IPS-NIHi7 (cell line): ENCODE measurements at regions not wholly inside any gene's neighbourhood (a gene's known extent, or its start where the extent isn't known, plus 50 kb on each side); places are given as distances from the start of the nearest gene placed in this dataset.
"Not testable (repeated sequence)": the region's sequence is repeated elsewhere in the genome, so short reads cannot be mapped to it uniquely, and the experiment has no call there.

Experiments used
- DNase-seq: peaks from one replicate; pipeline ENCODE4 v3.0.0; 2012; ENCODE audit warnings: mixed read lengths; ENCODE audit errors: extremely low spot score

DNA sequence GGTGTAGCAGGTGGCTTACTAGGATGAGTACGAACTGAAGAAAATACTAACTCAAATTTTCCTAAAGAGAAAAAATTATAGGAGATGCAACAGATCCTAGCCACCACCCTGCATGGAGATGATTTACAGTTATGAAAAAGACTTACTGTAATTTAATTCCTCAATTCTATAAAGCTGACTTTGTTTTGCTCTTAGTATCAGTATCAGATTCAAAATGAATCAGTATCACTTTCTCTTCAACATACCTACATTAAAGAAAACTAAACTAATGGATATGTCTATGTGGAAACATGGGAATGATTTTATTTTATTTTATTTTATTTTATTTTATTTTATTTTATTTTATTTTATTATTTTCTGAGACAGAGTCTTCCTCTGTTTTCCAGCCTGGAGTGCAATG lies 525.8 kb downstream of the NLGN4X start:
- DNase-seq, result no peak

GRCh38 chrX:5695971-5696370 lies 532.7 kb downstream of the NLGN4X start:
- no peak for DNase-seq

GRCh38 chrX:5683996-5684395 lies 544.7 kb downstream of the NLGN4X start:
- DNase-seq, result no peak

GRCh38 chrX:5681159-5681558 lies 547.5 kb downstream of the NLGN4X start:
- DNase-seq, result peak; percentile 53

GRCh38 chrX:5674036-5674435 lies 554.6 kb downstream of the NLGN4X start:
- DNase-seq, result no peak

GRCh38 chrX:5672099-5672498 lies 556.6 kb downstream of the NLGN4X start:
- no peak for DNase-seq

- not testable (repeated sequence) for DNase-seq
Observed at GRCh38 chrX:5666689-5667088, 562.0 kb downstream of the NLGN4X start.

- DNase-seq, result no peak
Observed at GRCh38 chrX:5656544-5656943, 572.1 kb downstream of the NLGN4X start.

DNA sequence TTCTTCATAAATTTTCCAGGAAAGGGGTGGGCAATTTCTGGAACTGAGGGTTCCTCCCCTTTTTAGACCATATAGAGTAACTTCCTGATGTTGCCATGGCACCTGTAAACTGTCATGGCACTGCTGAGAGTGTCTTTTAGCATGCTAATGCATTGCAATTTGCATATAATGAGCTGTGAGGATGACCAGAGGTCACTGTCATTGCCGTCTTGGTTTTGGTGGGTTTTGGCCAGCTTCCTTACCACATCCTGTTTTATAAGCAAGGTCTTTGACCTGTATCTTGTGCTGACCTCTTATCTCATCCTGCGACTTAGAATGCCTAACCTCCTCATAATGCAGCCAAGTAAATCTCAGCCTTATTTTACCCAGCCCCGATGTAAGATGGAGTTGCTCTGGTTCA lies 577.8 kb downstream of the NLGN4X start:
- no peak for DNase-seq

DNA sequence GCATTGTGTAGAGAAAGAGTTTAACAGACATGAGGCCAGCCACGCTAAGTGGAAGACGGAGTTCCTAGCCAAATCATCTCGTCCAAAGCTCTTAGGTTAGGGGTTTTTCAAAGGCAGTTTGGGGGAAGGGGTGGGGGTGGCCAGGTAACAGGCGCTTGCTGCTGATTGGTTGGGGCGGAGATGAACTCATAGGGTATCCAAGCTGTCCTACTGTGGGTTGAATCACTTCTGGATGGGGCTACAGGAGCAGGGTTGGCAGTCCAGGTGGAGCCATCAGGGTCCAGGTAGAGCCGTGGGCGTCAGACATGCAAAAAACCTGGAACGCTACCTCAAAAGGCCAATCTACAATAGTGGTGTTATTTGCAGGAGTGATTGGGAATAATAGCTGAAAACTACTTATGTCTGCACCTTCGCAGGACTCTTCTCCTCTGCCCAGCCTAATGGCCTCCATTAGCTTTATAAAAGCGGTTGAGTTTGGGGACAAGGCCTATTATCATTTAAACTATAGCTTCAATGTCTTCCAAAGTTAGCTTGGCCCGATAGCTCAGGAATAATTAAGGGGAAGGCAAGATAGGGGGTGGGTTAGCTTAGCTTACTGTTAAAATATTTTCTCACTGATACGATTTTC lies 579.6 kb downstream of the NLGN4X start:
- DNase-seq, result peak; percentile 72

- DNase-seq, result no peak
Observed at GRCh38 chrX:5646818-5647217, 581.8 kb downstream of the NLGN4X start.

DNA sequence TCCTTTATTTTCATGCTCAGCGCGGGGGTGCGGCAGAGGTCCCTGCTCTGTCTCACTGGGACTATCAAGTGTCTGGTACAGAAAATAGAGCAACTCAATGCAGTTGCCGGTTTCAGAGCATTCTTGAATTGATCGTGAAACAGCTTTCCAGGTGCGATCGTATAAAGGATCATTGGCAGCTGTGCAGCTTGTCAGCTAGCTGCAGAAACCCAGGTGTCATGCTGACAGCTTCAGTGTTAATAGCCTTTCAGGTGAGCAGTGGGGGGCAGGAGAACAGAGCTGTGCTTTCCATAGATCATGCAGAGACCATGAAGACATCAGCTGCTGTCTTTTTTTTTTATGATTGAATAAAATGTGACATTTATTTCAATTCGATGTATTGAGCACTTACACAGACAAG lies 583.9 kb downstream of the NLGN4X start:
- DNase-seq, result peak; percentile 27

- no peak for DNase-seq
Observed at GRCh38 chrX:5640071-5640470, 588.6 kb downstream of the NLGN4X start.

DNA sequence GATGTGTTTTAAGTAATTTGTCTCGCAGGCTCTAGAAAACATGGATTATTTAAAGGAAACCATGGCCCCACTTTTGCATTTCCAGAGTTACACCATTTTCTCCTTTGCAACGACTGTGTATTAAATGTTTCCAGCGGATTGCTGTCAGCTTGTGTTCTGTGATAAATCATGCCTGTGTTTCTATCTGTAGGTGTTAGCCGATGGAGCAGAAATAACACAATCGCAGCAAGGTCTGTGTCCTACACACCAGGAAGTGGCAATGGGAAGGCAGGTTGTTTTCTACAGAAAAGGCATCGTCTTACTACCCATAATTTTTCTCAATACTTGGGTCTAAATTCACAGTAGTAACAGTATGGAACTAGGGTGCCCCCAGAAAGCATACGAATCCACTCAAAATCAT lies 590.1 kb downstream of the NLGN4X start:
- no peak for DNase-seq

GRCh38 chrX:5632887-5633286 lies 595.8 kb downstream of the NLGN4X start:
- DNase-seq, result no peak

DNA sequence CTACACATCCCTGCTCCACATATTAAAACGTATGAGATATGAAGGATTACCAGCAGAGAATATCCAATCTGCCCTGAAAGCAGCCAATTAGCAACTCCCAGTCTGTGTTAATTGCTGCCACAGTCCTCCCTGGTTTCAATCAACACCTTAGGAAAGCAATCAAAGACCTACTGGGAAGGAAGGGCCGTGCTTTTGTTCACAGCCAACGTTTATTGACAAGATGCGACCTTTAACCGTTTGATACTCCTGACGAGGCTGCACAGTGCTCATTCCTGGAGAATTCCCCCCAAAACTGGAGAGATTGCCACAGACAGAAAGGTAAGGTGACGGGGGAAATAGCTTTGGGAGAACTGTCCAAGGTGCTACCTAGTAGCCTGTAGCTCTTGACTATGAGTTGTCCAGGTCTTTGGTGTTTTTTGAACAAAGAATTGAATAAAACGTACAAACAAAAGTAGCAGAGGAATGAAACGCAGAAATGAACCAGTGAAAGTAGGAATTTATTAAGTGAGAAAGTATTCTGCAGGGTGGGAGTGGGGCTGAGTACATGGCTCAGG lies 596.5 kb downstream of the NLGN4X start:
- peak; percentile 46 for DNase-seq

GRCh38 chrX:5617666-5618065 lies 611.0 kb downstream of the NLGN4X start:
- DNase-seq, result no peak

GRCh38 chrX:5595570-5595969 lies 633.1 kb downstream of the NLGN4X start:
- DNase-seq, result no peak

GRCh38 chrX:5586726-5587125 lies 641.9 kb downstream of the NLGN4X start:
- DNase-seq, result no peak

GRCh38 chrX:5575407-5575806 lies 653.3 kb downstream of the NLGN4X start:
- no peak for DNase-seq

DNA sequence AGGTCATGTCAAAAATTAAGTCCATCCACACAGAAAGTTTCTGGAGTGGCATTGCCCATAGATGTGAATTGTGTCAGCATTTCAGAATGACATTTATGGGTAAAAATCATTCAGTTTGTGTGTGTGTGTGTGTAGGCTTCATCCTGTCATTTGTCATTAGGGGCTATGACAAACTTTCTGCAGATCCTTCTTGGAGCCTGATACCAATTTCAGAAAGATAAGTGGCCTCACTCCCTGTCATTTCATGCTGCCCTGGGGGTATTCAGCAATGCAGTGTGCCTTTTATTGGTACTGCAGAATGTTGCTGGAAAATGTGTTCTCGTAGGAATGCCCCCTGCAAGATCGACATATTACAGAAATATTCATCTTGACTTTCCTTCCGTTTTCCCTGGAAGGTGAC lies 659.7 kb downstream of the NLGN4X start:
- no peak for DNase-seq

- no peak for DNase-seq
Observed at GRCh38 chrX:5559386-5559785, 669.3 kb downstream of the NLGN4X start.

DNA sequence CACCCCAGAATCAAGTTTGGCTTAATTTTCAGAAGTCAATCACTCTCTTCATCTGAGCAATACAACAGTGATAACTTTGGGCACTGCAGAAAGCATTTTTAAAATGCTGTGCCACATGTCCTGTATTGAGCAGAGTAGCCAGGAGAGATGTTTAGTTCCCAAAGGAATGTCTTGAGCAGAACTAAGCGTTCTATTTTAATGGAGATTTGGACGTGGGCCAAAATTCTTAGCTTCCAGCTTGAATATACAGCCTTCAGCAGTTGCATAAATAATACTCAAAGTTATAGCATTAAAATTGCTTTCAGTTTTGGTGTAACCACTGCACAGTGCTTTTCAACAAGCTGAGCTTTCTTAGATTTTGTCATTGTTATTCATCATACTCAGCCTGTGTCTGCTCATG lies 679.2 kb downstream of the NLGN4X start:
- DNase-seq, result no peak

- DNase-seq, result no peak
Observed at GRCh38 chrX:5537098-5537497, 691.6 kb downstream of the NLGN4X start.
